A673 (cell line): ENCODE measurements at regions not wholly inside any gene's neighbourhood (a gene's known extent, or its start where the extent isn't known, plus 50 kb on each side); places are given as distances from the start of the nearest gene placed in this dataset.

Experiments
- BruUV-seq: library from RNA; stranded (reverse); fragments of 400-500 nt; replicated peaks from 2 replicates; lab custom pipeline; 2021; lab: Mats Ljungman, UMichigan
- CTCF ChIA-PET: fragments of 300-600 bp; sonication (Branson Sonifier 250); formaldehyde crosslinking; loops from one replicate; lab custom pipeline; 2022; ENCODE audit warnings: antibody characterized with exemption; lab: Charles Lee
- POLR2A ChIA-PET: fragments of 300-600 bp; sonication (Branson Sonifier 250); formaldehyde crosslinking; loops from one replicate; lab custom pipeline; 2022; ENCODE audit warnings: antibody characterized with exemption; ENCODE audit not compliant: low non-redundant PET; lab: Charles Lee
- DNase-seq: peaks from one replicate; pipeline ENCODE4 v3.0.0-alpha.2; 2015; ENCODE audit warnings: low spot score
- H3K27ac ChIP-seq: fragments of 200-600 bp; sonication (generic); 2 replicates; pipeline ENCODE4 v1.5.1; 2016; ENCODE audit warnings: mixed run types, low read depth, mild to moderate bottlenecking, mixed read lengths, antibody characterized with exemption, low read length; ENCODE audit not compliant: poor library complexity, severe bottlenecking
- H3K27me3 ChIP-seq: fragments of 200-600 bp; sonication (generic); replicated peaks from 2 replicates; pipeline ENCODE4 v1.6.1; 2017; ENCODE audit warnings: mixed run types, low read depth, mild to moderate bottlenecking, mixed read lengths, antibody characterized with exemption, low read length; ENCODE audit not compliant: insufficient read depth, poor library complexity
- H3K36me3 ChIP-seq: fragments of 200-600 bp; sonication (generic); 2 replicates; pipeline ENCODE4 v1.6.1; 2016; ENCODE audit warnings: mixed run types, mild to moderate bottlenecking, mixed read lengths, antibody characterized with exemption, low read length; ENCODE audit not compliant: insufficient read depth, poor library complexity, severe bottlenecking
- H3K4me1 ChIP-seq: fragments of 200-600 bp; sonication (generic); 2 replicates; pipeline ENCODE4 v1.6.1; 2017; ENCODE audit warnings: mixed run types, mild to moderate bottlenecking, mixed read lengths, antibody characterized with exemption, low read length; ENCODE audit not compliant: insufficient read depth, poor library complexity, severe bottlenecking
- H3K4me3 ChIP-seq: fragments of 200-600 bp; sonication (generic); 2 replicates; pipeline ENCODE4 v1.5.1; 2016; ENCODE audit warnings: low read depth, mixed run types, mild to moderate bottlenecking, mixed read lengths, low read length; ENCODE audit not compliant: poor library complexity, severe bottlenecking
- H3K9me3 ChIP-seq: fragments of 200-600 bp; sonication (generic); 2 replicates; pipeline ENCODE4 v1.6.1; 2016; ENCODE audit warnings: mixed run types, low read depth, mild to moderate bottlenecking, mixed read lengths, antibody characterized with exemption, low read length; ENCODE audit not compliant: poor library complexity, severe bottlenecking
- CTCF ChIP-seq: fragments of 300-800, 200-600 bp; sonication (generic); conservative IDR thresholded peaks from 2 replicates; pipeline ENCODE4 v1.5.1; 2017; ENCODE audit warnings: low read depth, mild to moderate bottlenecking, antibody characterized with exemption, low read length, moderate library complexity, mixed read lengths
- EZH2 ChIP-seq: fragments of 200-600 bp; sonication (generic); IDR thresholded peaks from 2 replicates; pipeline ENCODE4 v1.6.1; 2017; ENCODE audit warnings: borderline replicate concordance, low read depth, mild to moderate bottlenecking, mixed read lengths, antibody characterized with exemption, low read length; ENCODE audit not compliant: poor library complexity, severe bottlenecking
- intact Hi-C: fragments of 100-400 bp; cut with micrococcal nuclease; formaldehyde crosslinking; loops from one replicate; pipeline ENCODE4 v1.10.0; 2022; ENCODE audit not compliant: unreplicated experiment

- no peaks in the 10 kb centered on the region for H3K4me1 ChIP-seq
- BruUV-seq, result no TSS peak
- ChIA-PET POLR2A (no interaction called here), CTCF (no interaction called here)
- intact Hi-C loops, result no loop called here
- DNase-seq, result no peak
- TF ChIP-seq EZH2 (no peak), CTCF (no peak)
- no peak overlapping the region for H3K4me3 ChIP-seq
- H3K9me3 ChIP-seq, result no peaks in the 10 kb centered on the region
- no peaks in the 10 kb centered on the region for H3K36me3 ChIP-seq
- no peak overlapping the region for H3K27ac ChIP-seq
- no peaks in the 10 kb centered on the region for H3K27me3 ChIP-seq
Measured at GRCh38 chr1:30001011-30001731, 722.2 kb downstream of the MATN1 start.

GRCh38 chr1:30000266-30000665 is 723.1 kb downstream of the MATN1 start:
- BruUV-seq, result no TSS peak
- CTCF ChIA-PET, result no interaction called here
- no peak overlapping the region for H3K27ac ChIP-seq
- TF ChIP-seq EZH2 (no peak), CTCF (no peak)
- intact Hi-C loops, result no loop called here
- H3K4me3 ChIP-seq, result no peak overlapping the region
- H3K4me1 ChIP-seq, result no peaks in the 10 kb centered on the region
- POLR2A ChIA-PET, result no interaction called here
- DNase-seq, result no peak
- H3K9me3 ChIP-seq, result no peaks in the 10 kb centered on the region
- H3K27me3 ChIP-seq, result no peaks in the 10 kb centered on the region
- no peaks in the 10 kb centered on the region for H3K36me3 ChIP-seq

- no peaks in the 10 kb centered on the region for H3K27me3 ChIP-seq
- TF ChIP-seq CTCF (no peak), EZH2 (no peak)
- no peaks in the 10 kb centered on the region for H3K36me3 ChIP-seq
- no peak overlapping the region for H3K27ac ChIP-seq
- intact Hi-C loops, result loop anchor here (10.0 kb wide), 1 partner anchor 55 kb away; no protein-coding TSS in a partner anchor
- no TSS peak for BruUV-seq
- CTCF ChIA-PET, result no interaction called here
- POLR2A ChIA-PET, result no interaction called here
- H3K4me1 ChIP-seq, result no peaks in the 10 kb centered on the region
- H3K4me3 ChIP-seq, result no peak overlapping the region
- H3K9me3 ChIP-seq, result no peaks in the 10 kb centered on the region
- DNase-seq, result no peak
Measured at GRCh38 chr1:29999595-29999994, 723.8 kb downstream of the MATN1 start.
